CD4-positive, alpha-beta T cell treated with Interleukin-12 subunit alpha and Interleukin-12 subunit beta, for 1 hour (primary cell): ENCODE measurements at regions not wholly inside any gene's neighbourhood (a gene's known extent, or its start where the extent isn't known, plus 50 kb on each side); places are given as distances from the start of the nearest gene placed in this dataset.
"Not testable (repeated sequence)": the region's sequence is repeated elsewhere in the genome, so short reads cannot be mapped to it uniquely, and the experiment has no call there.

Experiments
- DNase-seq: peaks from one replicate; pipeline ENCODE4 v3.0.0-alpha.2; 2020

DNA sequence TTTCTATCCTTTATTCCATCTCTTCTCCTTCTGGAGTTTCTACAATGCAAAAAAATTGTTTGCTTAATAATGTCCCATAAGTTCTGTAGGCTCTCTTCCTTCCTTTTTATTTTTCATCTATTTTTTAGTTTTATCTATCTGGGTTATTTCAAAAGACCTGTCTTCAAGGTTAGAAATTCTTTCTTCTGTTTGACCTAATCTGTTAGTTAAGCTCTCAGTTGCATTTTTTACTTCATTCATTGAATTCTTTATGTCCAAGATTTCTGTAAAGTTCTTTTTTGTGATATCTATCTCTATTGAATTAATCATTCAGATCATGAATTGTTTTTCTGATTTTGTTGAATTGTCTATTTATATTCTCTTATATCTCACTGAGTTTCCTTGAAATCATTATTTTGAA lies 145.9 kb upstream of the TLE4 start:
- no peak for DNase-seq

DNA sequence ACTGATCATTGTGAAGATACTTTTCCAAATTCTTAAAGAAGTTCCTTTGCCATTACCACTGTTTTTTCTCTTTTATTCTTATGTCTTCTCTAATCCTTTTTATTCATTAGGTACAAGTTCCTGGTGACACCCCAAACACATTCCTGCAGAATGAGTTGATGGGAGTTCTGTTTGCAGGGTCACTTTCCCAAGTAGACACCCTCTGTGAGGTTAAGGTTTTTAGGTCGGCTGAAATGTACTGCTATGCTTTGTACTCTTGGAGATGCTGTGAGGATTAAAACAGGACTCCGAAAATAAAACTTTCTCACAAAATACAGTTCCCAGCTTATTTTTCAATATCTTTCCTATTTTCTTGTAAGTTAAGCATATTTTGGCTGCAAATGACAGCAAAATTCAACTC lies 143.3 kb upstream of the TLE4 start:
- no peak for DNase-seq

DNA sequence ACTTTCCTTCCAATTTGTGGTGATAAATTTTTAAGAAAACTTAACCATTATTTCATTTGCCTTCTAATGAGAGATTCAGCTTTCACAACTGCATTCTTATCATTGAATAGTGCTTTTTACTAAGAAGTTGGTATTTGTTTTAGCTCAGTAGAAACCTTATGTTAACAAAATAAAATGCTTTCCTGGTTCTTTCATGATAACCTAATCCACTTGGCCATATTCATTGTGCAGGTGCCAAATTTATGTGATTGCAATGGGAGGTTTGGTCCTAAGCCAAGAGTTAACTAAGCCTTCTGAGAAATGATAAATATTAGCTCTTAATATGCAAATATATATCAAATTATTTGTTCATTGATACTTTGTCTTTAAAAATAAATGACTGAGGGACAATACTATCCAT lies 141.1 kb upstream of the TLE4 start:
- DNase-seq: no peak

DNA sequence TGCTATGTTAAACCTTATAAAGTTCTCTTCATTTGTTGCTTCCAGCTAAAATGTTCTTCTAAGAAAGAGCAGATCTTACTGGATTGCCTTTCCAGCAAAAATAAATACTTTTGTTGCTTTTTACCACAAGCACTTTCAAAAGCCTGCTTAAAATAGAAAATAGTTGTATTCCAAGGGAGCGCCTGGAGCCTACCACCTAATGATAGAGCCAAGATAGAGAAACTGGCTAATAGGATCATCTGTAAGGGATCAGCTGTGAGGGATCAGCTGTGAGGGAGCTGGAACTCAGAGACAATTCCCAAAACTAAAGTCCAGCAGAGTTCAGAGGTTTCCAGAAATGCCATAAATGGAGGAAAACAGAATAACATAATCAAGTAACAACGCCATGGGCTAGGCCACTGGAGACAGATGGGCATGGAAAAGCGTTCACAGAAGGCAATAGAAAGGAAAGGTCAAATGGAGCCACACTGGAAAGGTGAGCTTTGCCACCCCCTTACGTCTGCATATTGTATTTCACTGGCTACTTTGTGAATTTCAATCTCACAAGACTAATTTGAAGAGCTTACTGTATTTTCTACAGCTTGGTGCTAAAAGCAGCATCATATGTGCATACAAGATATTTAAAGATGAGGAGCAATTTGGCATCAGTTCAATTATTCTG lies 140.6 kb upstream of the TLE4 start:
- DNase-seq: no peak

DNA sequence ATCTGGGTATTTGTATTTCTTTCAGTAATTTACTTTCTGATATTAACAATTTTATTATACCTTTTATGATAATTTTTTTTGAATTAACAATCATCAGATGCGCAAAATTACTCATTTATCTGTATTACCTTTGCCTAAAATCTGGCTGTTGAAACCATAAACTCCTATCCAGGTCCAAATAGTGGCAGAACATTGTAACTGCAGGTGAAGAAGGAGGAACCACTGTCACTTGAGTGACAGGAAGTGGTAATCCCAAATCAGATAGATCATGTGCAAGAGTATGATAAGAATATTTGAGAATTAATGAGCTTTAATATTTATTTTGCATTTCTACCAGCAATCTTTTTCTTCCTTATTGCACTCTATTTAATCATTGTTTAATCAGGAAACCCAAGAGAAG lies 139.3 kb upstream of the TLE4 start:
- no peak for DNase-seq

DNA sequence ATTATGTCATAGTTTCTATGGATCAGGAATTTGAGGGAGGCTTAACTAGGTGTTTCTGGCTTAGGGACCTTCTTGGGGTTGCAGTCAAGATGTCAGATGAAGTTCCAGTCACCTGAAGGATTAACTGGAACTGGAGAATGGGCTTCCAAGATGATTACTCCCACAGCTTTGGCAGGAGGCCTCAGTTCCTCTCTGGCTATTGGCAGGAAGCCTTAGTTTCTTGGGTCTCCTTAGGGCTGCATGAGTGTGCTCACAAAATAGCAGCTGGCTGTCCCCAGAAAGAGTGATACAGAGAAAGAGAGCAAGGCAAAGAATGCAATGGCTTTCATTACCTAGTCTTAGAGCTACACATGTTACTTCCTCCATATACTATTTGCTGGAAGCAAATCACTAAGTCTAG lies 138.1 kb upstream of the TLE4 start:
- DNase-seq: no peak

DNA sequence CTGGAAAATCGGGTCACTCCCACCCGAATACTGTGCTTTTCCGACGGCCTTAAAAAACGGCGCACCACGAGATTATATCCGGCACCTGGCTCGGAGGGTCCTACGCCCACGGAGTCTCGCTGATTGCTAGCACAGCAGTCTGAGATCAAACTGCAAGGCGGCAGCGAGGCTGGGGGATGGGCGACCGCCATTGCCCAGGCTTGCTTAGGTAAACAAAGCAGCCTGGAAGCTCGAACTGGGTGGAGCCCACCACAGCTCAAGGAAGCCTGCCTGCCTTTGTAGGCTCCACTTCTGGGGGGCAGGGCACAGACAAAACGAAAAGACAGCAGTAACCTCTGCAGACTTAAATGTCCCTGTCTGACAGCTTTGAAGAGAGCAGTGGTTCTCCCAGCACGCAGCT lies 132.5 kb upstream of the TLE4 start:
- DNase-seq: not testable (repeated sequence)

DNA sequence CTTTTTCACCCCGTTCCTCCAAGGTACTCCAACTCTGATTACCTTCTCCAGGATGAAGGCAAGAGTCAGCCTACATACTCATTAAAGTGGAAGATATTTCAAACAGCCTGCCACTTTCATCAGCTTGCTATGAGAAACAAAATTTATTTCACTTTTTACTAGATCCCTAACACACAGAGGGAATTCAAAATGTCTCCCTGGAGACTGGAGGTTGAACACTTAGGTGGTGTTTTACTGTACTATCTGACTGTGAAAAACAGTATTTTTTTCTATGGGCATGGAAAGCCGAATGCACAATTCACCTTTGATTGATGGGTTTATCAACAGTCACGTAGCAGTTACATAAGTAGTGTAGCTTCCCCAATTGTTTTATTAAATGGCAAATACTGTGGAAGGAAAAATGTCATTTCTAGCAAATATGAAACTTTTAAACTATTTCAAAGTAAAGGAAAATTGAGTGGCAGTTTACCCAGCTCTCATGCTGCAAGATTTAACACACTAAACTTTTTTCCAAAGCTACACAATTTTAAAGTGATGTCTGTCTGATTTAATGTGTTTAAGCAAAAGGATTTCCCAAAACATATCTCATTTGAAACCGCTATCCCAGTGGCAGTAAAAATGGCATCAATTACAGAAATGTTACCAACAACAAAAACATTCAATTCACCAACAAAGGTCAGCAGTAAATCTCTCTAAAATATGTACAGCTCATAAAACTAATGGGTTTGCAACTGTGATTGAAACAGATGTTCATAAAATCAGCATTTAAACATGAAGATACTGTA lies 125.0 kb upstream of the TLE4 start:
- DNase-seq: no peak

DNA sequence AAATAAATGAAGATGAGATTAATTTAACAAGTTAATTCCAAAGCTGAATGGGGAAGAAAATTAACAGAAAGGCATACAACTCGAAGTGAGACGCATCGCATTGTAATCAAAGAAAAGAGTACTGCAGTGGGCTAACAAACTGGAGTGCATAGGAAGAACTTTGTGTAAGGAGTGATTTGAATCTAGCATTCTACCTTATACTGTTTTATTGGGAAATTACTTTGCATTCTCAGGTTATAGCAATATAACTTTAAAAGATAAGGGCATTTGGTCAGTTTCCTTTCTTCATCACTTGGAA lies 124.5 kb upstream of the TLE4 start:
- DNase-seq: no peak

DNA sequence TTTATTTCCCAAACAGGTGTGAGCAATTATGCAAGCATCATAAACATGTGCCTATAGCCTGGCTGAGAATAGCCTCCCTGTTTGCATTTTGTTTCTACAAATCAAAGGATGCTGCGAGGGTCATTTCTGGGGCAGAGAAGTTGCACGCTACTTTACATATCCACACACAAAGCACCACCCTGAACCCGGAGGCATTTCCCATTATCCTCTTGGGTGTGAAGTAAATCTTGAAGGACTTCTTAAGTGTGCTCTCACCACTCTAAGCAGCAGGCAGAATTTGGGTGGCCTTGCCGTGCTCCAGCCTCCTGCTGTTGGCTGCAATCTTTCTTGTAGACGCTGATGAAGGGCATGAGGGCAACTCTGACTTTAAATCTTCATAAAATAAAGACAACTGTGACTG lies 124.0 kb upstream of the TLE4 start:
- no peak for DNase-seq

DNA sequence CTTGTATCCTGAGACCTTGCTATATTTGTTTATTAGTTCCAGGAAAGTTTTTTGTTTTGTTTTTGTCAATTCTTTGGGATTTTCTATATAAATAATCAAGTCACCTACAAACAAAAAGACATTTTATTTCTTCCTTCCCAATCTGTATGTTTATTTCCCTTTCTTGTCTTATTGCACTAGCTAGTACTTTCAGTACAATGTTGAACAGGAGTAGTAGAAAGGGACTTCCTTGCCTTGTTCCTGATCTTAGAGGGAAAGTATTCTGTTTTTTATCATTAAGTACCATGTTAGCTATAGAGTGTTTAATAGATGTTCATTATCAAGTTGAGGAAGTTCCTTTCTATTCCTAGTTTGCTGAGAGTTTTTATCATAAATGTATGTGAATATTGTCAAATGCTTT lies 119.5 kb upstream of the TLE4 start:
- DNase-seq: no peak

DNA sequence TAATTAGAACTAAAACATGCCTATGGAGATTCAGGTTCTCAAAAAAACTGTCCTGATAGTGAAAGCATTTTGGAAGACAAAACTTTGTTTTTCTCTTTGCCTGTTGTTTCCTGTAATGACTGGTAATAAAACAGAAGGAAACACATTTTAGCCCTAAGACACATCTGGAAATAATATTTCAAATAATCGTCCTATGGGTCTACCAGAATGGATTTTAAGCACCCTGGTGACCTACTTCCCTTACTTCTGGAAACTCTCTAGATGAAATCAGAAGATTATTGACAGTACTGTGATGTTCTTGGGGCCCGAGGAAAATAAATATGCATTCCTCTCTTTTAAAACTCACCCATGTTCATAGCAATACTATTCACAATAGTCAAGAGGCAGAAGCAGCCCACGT lies 110.1 kb upstream of the TLE4 start:
- DNase-seq: no peak

DNA sequence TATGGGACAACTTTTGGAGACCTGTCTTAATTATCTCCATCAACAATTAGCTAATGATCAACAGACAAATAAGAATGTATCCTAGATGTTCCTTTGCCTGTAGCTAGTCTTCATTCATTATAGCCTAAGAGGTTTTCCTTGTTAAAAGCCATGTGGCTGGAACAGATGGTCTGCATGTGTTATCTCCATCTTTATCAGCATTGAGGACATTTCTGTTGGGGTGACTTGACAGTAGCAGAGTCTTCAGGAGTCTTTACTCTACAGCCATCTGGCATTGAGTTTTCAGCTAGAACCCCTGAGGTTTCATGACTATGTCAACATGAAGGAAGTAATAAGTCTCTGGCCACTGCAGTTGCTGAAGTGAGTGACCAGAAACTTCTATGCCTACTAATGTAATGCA lies 106.6 kb upstream of the TLE4 start:
- DNase-seq: no peak

DNA sequence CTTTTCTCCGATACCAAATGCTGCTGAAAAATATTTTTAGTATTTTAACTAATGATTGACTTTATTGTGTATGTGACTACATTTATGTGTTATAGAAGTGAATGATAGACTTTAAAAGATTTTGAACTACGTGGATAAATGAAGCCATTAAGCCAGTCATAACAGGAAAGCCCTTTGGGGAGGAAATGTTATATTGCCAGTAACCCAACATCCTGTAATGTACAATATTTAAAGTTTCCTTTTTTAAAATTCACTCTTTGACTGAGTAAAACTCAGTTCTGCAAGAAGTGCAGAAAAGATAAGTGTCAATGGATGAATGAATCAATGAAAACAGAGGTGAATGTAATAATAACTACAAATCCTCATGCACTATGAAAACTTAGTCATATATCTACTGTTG lies 102.6 kb upstream of the TLE4 start:
- no peak for DNase-seq

DNA sequence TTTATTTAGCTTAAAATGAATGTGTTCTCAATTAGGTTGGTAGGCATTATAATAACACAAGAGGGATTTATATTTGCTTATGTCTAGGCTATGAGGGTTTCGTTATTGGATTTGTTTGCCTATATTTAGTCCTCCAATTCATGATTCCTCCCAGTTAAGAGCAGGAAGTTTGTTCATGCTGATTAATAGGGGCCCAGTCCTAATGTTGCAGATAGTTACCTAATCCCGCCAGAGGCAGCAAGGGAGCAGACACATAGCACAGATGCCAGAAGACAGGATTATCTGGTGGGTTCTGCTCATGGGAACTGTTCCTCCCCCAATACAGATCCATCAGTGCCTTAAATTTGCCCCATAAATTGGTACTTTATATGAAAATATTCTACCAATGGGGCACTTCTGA lies 100.8 kb upstream of the TLE4 start:
- DNase-seq: no peak

DNA sequence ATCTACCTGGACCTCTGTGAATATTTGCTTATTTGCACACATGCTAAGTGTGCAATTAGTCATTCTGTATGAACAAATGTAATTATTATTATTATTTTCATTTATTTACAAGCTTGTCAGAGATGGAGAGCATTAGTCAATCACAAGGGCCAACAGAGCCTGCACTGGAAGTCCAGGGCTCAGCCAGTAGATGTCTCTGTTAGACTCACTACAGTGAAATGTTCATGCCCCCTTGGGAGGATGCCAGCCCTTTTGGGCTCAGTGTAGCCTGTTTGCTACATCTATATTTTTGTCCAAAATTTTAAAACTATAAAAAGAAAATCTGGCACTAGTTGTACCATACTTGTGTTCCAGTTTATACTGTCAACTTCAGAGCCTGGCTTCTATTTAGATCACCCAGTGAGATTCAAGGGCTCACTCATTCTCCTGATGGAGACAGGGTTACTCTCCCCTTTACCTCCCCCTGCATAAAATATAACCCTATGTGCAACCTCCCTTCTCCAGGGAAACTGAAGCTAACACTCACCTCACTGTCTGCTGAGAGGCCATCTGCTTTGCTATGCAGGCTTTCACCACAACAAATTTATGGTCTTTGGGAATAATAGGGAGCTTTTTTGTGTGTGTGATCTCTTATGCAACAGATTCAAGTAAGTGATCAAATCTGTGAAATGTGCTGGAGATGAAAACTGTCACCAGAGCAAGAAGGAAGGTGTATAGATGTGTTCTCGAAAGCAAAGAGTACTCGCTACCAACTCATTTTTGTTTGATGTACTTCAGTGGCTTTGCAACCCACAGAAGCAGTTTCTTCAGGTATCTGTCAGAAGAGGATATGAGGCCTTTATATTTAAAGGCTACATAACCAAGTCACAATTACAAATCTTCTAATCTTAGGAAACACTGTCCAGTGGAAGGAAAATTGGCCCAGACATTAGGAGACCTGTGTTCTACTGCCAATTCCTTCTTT lies 99.9 kb upstream of the TLE4 start:
- DNase-seq: peak; percentile 8

DNA sequence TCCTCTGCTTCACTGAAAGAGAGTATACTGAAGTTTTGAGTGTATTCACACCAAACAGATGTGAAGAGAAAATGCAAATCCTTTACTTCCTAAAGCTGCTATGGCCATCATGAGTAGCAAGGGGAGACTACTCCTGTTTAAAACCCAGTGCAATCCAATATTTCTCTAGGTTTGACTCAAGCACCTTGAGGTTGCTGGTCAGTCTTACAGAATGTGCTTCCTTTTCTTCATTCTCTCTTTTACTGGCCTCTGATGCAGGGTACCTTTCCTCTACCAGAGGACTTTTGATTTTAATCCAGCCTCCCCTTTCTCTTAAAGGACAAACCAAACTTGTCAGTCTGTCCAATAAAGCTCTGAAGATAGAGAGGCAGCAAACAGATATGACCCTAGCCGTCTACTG lies 98.1 kb upstream of the TLE4 start:
- no peak for DNase-seq

DNA sequence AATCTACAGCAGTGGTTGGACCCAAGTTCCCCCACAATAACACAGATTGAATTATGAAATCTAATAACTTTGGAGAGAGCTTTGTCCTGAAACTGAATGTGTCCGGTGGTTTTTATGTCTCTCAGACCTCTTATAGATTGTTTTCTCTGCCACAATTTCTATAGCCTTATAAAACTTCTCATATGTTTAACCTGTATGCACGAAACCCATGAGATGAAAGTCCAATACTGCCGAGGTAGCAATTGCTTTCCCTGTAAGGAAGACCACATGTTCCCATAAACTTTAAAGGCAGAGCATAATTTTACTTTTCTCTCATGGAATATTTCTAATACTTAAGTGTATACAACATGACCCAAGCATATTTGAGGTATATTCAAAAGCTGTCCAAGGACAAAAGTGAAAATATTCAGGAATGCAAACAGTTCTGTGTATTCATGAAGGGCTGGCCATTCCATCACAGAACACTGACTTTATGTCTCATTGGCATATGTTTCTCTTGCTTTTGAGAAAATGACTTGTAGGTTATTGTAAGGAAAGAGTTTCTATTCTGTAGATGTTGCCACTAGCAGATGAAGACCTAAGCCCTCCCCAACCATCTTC lies 94.4 kb upstream of the TLE4 start:
- no peak for DNase-seq

DNA sequence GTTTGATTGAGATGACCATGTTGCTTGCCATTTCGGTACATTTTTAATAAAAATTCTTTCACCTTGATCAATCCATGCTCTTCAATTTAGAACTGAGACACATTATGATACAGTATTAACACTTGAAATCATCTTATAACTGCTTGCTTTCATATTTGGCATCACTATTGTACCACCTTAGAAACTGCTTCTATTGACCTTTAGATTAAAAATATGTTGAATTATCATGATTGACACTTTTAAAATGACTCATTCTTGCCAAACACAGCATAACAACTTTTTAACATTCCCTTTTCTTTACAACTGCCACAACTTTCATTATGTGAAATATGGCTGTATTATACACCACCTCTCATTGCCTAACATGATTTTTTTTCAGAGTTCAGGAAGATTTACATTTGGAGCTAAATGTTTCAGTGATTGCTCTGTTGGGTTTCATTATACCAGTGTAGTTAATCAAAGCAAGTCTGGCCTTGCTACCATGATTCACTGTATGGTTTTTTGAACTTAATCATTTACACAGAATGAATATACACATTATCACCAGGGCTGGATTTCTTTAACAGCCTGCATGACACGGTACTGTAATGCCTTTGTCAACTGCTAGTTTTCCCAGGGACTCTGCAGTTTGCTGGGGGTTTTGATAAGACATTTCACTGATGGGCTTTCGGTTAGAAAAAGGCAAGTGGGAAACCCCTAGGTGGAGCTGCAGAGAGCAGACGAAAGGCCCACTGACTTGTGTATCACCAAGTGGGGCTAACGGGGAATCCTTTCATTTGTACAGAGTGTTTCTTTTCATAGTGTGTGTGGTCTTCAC lies 93.6 kb upstream of the TLE4 start:
- DNase-seq: peak; percentile 30

DNA sequence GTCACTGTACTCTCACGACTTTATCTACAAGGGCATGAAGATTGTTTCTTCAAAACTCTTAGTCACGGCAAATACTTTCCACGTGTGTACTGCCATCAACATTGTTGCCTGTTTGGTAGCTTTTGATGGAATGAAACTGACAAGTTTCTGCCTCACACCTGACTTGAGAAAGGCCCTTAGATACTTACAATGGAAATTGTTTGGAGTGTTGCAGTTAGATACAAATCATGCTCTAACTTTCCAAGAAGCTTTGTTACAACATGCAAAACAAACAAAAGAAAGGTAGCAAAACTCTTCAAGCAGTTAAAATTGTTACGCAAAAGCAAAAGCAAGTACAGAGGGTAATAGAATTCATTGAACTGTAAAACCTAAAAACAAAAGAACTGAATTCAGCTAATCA lies 91.1 kb upstream of the TLE4 start:
- DNase-seq: no peak

DNA sequence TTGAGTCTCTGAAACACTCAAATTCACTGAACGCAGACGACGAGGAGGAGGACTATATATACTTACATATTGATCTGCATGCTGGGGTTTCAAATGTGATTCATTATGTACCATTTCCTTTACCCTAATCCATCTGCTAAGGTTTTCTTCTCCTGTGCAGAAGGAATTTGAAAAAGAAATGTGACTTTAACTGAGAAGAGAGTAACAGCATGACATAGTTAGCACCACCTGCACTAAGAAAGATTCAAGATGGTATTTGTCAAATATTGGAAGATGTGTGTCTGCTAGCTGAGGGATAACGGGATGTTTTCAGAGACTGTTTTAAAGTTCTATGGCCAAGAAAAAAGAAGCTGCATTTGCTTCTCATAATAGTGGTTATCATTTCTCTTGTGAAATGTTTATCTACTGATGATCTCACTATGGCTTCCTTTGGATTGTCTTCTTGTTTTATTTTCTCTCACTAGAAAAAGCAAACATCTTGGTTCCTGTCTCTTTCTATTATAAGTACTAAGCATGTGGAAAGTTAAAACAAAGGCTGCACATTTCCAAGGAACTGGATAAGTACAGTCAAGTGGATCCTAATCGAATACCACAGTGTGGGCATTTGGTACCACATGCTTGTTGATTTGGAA lies 89.8 kb upstream of the TLE4 start:
- DNase-seq: no peak

DNA sequence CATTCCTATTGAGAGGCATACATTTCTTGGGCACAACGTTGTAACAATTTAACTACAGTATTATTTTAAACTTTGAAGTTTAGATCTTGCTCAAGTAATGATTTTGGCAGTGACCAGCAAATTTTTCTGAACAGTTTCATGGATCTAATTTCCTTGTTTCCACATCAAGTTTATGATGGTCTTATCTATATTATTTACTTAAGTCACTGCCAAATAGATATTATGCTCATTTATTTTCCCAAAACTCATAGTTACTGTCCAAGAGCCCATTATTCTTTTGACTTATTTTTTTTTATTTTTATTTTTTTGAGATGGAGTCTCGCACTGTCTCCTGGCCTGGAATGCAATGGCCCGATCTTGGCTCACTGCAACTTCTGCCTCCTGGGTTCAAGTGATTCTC lies 86.5 kb upstream of the TLE4 start:
- no peak for DNase-seq
